Stromal cell of bone marrow (primary cell): ENCODE measurements at regions not wholly inside any gene's neighbourhood (a gene's known extent, or its start where the extent isn't known, plus 50 kb on each side); places are given as distances from the start of the nearest gene placed in this dataset.

ENCODE experiments used
- DNase-seq: peaks from one replicate; pipeline ENCODE4 v3.0.0-alpha.2; 2012; ENCODE audit warnings: low read depth

DNA sequence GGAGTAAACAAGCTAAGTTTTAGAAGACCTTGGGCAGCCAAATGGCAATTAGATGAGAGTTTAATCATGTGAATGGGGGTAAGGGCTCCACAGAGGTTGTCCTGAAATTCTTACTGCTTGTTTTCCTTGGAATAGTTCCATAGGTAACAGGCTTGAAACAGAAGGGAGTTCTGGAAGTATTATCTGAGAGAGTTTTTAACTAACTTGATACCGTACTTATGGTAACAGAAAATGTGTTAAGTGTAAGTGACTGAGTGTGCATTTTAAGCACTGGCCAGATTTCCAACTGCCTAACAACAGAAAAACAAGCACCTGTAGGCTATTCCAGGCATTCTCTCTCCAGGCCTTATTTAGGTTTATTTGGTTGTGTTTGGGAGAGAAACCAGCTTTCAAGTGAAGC, 414.6 kb upstream of the PDE3A start:
- no peak for DNase-seq

DNA sequence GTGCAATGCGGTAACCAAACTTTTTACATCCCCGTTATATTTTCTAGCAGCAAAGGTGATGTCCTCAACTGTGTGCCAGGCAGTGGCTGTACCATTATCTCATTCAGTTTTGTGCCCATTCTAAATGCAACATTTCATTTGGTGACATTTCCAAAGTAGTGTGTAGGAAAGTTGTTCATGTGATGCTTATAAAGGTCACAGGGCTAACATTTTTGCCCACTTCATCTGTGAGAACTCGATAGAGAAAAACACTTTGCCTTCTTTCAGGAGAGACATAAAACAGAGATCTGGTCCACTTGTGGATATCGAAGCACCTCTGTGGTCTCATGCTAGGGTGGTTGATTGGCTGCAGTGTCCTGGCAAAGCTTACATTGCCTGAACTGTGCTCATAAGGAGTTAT, 414.2 kb upstream of the PDE3A start:
- DNase-seq = no peak

DNA sequence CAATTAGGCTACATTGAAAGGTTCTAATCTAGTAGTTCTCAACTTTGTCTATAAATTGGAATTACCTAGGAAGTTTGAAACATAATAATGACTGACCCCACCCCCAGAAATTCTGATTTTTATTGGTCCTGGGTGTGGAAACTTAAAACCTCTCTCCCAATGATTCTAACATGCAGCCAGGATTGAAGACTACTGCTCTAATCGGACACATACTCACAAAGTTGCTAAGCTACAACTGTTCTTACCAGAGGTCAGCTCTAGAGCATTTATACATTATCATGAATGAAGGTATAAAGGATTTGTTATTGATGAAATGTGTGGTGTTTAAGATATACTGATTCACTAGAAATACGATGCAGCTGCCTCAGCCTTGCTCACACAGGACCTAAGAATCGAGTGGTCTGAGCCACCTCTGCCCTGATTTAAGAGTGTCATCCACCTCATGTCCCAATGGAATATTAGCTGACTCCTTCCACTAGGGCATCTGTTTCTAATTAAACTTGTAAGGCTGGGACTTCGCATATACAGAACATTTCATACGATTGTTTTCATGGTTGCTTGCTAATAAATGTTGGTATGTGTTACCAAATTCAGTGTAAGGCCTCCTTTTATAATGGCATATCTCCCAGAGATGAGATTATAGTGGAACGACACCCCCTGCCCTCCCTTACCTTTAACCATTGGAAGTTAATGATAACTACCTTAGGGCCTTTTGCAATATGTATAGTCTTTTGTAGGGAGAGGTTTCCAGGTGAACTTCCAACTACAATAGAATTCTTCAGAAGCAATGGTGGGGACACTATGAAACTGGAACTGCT, 410.8 kb upstream of the PDE3A start:
- DNase-seq = no peak

DNA sequence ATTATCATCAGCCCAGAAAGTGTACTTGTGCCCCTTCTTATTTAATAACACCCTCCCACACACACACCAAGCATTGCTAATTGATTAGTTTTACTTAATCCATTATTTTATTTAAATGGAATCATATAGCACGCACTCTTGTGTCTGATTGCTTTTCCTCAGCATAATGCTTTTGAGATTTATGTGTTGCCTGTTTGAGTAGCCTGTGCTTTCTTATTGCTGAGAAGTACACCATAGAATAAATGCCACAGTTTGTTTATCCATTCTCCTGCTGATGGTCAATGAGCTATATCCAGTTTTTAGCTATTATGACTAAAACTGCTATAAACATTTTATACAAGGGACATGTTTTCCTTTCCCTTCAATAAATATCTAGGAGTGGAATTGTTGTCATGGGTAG, 409.9 kb upstream of the PDE3A start:
- no peak for DNase-seq

GRCh38 chr12:19959353-19959752, 409.0 kb upstream of the PDE3A start:
- no peak for DNase-seq

DNA sequence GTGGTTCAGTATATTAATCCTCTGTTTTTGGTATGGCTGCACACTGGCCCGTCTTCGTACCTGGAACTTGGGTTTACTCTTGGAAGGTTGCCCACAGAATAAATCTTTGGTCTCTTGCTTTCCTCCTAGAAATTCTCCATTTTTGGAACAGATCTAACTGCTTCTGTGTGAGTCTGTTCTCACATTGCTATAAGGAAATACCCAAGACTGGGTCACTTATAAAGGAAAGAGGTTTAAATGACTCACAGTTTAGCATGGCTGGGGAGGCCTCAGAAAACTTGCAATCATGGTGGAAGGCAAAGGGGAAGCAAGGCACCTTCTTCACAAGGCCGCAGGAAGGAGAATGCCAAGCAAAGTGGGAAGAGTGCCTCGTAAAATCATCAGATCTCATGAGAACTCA, 407.8 kb upstream of the PDE3A start:
- no peak for DNase-seq

DNA sequence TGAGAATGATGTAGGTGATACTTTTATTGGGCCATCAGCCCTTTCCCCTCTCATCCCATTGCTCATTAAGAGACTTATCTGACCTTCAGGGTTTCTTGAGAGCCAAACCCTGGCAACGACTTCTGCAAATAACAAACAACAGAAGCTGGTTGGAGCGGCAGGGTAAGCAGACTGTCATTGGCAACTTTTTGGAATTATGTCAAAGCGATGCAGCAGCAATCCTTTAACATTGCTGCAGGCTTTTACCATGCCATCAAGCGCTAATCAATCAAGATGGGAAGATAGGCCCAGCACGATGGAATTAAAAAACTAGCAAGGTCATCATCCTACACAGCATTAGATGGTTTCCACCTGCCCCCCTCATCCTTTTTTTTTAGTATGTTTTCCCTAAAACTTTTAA, 406.1 kb upstream of the PDE3A start:
- DNase-seq = no peak

DNA sequence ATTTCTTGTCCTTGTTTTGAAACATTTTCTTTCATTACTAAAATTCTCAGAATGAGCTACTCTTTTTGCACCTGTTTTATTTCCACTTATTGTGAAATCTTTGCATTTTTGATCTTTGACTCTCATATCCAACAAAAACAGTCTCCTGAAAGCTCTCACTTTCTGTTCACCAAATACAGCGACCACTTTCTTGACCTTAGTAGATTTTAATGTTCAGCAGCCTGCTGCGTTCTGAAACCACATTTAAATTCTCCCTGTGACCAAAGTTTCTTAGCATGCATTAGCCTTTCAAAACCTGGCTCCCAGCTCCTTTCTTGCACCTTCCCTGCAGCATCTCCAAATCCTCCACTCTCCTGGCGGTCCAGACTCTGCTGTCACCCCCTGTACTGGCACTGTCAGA, 404.4 kb upstream of the PDE3A start:
- DNase-seq = no peak

- DNase-seq = no peak
These were observed 403.8 kb upstream of the PDE3A start for GRCh38 chr12:19964549-19964948.

GRCh38 chr12:19965196-19966038, 402.9 kb upstream of the PDE3A start:
- no peak for DNase-seq

DNA sequence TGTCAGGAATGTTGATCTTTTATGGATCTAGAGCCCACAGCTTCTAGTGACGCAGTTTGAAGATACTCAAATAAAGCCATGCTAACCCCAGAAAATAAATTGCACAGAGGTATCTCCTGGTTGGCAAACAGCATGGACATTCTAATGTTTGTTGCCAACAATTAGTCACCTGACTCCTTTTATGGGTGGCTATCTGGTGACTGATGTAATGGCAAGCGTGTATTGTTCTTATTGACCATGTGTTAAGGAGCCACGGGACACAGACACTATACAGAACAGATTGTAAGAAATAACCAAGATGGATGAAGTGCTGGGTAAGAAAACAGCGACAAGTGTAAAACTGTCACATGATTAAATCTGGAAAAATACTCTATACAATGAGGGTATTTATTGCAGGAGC, 401.3 kb upstream of the PDE3A start:
- DNase-seq = no peak

GRCh38 chr12:19967431-19967830, 400.9 kb upstream of the PDE3A start:
- peak; percentile 94 for DNase-seq

DNA sequence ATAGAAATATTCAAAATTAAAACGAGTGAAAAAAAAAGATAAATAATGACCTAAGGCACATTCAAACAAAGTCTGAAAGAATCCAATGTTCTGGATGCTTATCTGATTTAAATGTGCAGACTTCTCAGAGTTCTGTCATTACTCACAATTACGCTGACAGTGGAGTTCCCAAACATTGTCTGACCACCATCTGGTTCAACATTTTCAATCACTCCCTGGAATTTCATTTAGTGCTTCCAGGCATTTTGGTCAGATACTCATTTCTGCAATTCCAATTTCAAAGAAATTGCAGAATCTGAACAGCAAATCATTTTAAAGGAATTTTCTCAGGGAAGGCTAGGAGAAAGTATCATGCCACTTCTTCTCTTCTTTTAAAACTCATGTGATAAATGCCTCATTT, 398.2 kb upstream of the PDE3A start:
- peak; percentile 77 for DNase-seq

GRCh38 chr12:19970821-19971220, 397.5 kb upstream of the PDE3A start:
- DNase-seq = no peak

- no peak for DNase-seq
These were observed 396.7 kb upstream of the PDE3A start for GRCh38 chr12:19971361-19972280.

DNA sequence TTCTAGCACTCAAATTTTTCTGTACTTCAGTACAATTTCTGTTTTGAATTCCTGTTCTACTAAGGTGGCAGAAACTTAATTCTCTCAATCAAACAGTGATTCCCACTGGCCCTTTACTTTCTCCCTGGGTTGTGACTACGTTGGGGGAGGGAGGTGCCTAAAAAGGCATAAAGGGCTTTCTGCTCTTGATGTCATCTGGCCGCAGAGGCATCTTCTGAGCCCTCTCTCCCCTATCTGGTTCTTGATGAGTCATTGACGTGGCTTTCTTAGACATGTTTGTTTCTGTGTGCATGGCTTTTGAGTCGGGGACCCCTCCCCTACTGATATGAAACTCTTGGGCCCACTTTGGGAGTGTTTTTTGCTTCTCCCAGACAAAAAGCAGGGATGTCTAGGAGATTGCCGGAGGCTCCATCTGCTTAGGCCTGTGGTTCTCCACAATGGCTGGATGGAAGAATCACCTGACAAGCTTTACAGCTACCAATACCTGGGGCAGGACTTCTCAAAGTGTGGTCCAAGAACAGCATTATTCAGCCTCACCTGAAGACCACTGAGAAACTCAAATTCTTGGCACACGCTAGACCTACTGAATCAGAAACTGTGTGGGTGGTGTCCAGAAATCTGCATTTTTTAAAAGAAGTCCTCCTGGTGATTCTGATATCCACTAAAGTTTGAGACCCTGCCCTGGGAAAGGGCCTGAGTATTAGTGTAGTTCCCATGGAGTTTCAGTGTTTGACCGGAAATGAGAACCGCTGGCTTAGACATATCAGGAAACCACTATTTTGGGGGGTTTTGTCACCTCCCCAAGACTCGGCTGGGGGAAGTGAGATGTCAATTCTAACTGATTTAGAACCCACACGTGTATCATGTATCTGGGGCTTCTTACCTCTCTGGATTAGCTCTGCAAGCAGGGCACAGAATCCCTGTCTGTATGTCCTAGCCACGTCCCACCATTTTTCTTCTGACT, 395.7 kb upstream of the PDE3A start:
- no peak for DNase-seq

DNA sequence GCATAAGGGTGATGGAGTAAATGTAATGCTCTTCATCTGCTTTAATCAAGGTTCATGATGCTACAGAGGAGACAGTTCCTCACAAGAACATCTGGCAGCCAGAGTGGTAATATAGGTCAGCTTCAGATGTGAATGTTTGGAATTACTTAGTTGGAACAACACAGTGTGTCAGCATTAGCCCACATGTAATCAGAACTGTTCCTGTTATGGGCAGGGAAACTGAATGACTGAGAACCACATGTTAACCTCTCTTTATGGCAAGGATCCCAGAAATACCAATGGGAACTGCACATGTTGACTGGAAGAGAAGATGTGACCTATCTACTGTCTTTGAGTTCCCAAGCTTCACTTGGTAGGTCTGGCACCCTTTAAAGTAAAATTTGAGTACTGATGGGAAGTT, 390.1 kb upstream of the PDE3A start:
- peak; percentile 96 for DNase-seq

DNA sequence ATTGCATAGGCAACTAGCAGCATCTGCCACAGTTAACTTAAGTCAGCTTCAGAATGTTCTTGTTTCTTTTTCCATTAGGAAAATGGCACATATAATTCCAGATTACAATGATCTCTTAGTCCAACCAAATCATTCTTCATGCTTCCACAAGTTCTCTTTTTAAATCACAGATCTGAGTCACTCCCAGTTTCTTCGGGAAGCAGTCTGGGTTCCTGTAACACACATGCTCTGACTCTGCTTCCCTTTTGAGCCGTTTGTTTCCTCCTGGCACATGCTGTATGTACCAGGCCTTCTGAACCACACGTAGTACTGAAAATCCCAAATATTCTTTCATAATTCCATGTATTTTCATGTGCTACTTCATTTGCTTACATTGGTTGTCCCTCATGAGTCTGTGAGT, 388.8 kb upstream of the PDE3A start:
- DNase-seq = no peak

GRCh38 chr12:19981944-19982343, 386.4 kb upstream of the PDE3A start:
- no peak for DNase-seq

DNA sequence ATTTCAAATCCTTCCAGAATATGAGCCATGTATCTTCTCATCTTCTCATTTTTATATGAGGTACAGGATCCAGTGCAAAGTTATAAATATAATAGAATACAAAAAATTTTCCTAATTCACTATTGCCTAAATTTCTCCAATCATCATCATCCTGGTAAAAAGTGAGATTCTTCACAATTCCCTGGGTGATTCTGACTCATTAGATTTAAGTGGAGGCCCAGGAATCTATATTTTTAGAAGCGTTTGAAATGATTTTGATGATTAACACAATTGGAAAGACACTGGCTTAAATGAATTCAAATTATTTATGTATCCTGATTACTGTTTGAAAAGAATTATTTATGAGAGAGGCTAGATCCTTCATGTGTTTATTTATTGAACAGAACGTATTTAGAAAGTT, 380.3 kb upstream of the PDE3A start:
- no peak for DNase-seq

DNA sequence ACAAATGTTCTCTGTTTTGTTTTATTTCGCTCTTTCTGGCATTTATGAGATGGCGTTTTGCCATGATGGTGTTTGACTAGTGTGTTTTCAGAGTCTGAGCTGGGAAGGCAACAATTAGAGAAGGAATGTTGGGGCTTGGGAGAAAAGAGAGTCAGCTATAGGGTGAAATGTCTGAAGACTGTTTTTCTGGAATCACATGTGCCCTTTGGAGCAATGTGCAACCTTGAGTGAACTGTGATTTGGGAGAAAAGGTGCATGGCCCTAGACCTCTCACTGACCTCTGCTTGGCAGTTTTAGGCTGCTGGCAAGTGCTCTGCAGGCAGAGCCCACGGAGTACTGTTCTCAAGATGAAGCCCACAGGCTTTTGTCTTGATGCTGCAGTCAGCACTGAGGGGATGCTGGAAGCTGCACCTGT, 379.9 kb upstream of the PDE3A start:
- no peak for DNase-seq
